H9 (cell line): ENCODE measurements at regions not wholly inside any gene's neighbourhood (a gene's known extent, or its start where the extent isn't known, plus 50 kb on each side); places are given as distances from the start of the nearest gene placed in this dataset.
A peak's percentile ranks its signal among the peaks of the same experiment; 100 is the strongest.

ENCODE experiments used
- DNase-seq: peaks from one replicate; pipeline ENCODE4 v3.0.0-alpha.2; 2017
- H2AFZ ChIP-seq: one replicate; pipeline ENCODE4 v1.6.1; 2013; ENCODE audit warnings: mild to moderate bottlenecking, low read length, control low read depth, moderate library complexity
- H2AK5ac ChIP-seq: 2 replicates; pipeline ENCODE4 v1.6.1; 2013; ENCODE audit warnings: low read length, control low read depth, mixed read lengths; ENCODE audit not compliant: insufficient read length
- H2BK120ac ChIP-seq: one replicate; pipeline ENCODE4 v1.6.1; 2013; ENCODE audit warnings: low read depth, mild to moderate bottlenecking, low read length, control low read depth, inconsistent platforms; ENCODE audit not compliant: poor library complexity, severe bottlenecking
- H2BK12ac ChIP-seq: 2 replicates; pipeline ENCODE4 v1.6.1; 2013; ENCODE audit warnings: low read length, control low read depth, mixed read lengths, low read depth; ENCODE audit not compliant: insufficient read length
- H2BK15ac ChIP-seq: 2 replicates; pipeline ENCODE4 v1.6.1; 2013; ENCODE audit warnings: low read depth, low read length, control low read depth
- H2BK20ac ChIP-seq: one replicate; pipeline ENCODE4 v1.6.1; 2013; ENCODE audit warnings: low read depth, mild to moderate bottlenecking, low read length, control low read depth, inconsistent platforms; ENCODE audit not compliant: poor library complexity, severe bottlenecking
- H2BK5ac ChIP-seq: 2 replicates; pipeline ENCODE4 v1.6.1; 2013; ENCODE audit warnings: low read length, control low read depth, mixed read lengths; ENCODE audit not compliant: insufficient read length
- H3K14ac ChIP-seq: 2 replicates; pipeline ENCODE4 v1.6.1; 2013; ENCODE audit warnings: low read length, control low read depth; ENCODE audit not compliant: insufficient read depth
- H3K18ac ChIP-seq: 2 replicates; pipeline ENCODE4 v1.6.1; 2013; ENCODE audit warnings: low read depth, mild to moderate bottlenecking, mixed read lengths, low read length, control low read depth; ENCODE audit not compliant: insufficient read length
- H3K23ac ChIP-seq: 2 replicates; pipeline ENCODE4 v1.6.1; 2013; ENCODE audit warnings: low read length, control low read depth, mixed read lengths, low read depth; ENCODE audit not compliant: insufficient read length
- H3K23me2 ChIP-seq: 2 replicates; pipeline ENCODE4 v1.6.1; 2013; ENCODE audit warnings: low read depth, mild to moderate bottlenecking, mixed read lengths, low read length, control low read depth; ENCODE audit not compliant: insufficient read length, poor library complexity, severe bottlenecking
- H3K27ac ChIP-seq: 2 replicates; pipeline ENCODE4 v1.5.1; 2013; ENCODE audit warnings: low read length, control low read depth, mixed read lengths, low read depth; ENCODE audit not compliant: insufficient read length
- H3K27me3 ChIP-seq: 2 replicates; pipeline ENCODE4 v1.6.1; 2013; ENCODE audit warnings: low read length, control low read depth, inconsistent platforms; ENCODE audit not compliant: insufficient read depth
- H3K4ac ChIP-seq: 2 replicates; pipeline ENCODE4 v1.6.1; 2013; ENCODE audit warnings: low read depth, mild to moderate bottlenecking, control low read depth, inconsistent platforms, low read length, moderate library complexity
- H3K4me1 ChIP-seq: 2 replicates; pipeline ENCODE4 v1.6.1; 2013; ENCODE audit warnings: low read length, control low read depth, inconsistent platforms; ENCODE audit not compliant: insufficient read depth
- H3K4me2 ChIP-seq: 2 replicates; pipeline ENCODE4 v1.6.1; 2013; ENCODE audit warnings: low read length, control low read depth, mixed read lengths; ENCODE audit not compliant: insufficient read length, insufficient read depth
- H3K56ac ChIP-seq: 2 replicates; pipeline ENCODE4 v1.6.1; 2013; ENCODE audit warnings: low read depth, mild to moderate bottlenecking, mixed read lengths, low read length, control low read depth; ENCODE audit not compliant: insufficient read length
- H3K79me1 ChIP-seq: 2 replicates; pipeline ENCODE4 v1.6.1; 2013; ENCODE audit warnings: low read depth, mild to moderate bottlenecking, moderate library complexity, low read length, control low read depth, inconsistent platforms; ENCODE audit not compliant: insufficient read depth, poor library complexity, severe bottlenecking
- H3K79me2 ChIP-seq: 2 replicates; pipeline ENCODE4 v1.6.1; 2013; ENCODE audit warnings: low read length, control low read depth, inconsistent platforms; ENCODE audit not compliant: insufficient read depth
- H3K9ac ChIP-seq: 2 replicates; pipeline ENCODE4 v1.6.1; 2013; ENCODE audit warnings: low read length, control low read depth, mixed read lengths; ENCODE audit not compliant: insufficient read length; ENCODE audit errors: extremely low read depth
- H3K9me3 ChIP-seq: one replicate; pipeline ENCODE4 v1.6.1; 2013; ENCODE audit warnings: low read depth, low read length, inconsistent platforms; ENCODE audit not compliant: control insufficient read depth
- H3T11ph ChIP-seq: one replicate; pipeline ENCODE4 v1.6.1; 2013; ENCODE audit warnings: mild to moderate bottlenecking, low read length, control low read depth, inconsistent platforms
- H4K20me1 ChIP-seq: one replicate; pipeline ENCODE4 v1.6.1; 2013; ENCODE audit not compliant: control insufficient read depth, insufficient read length, insufficient read depth
- H4K5ac ChIP-seq: 2 replicates; pipeline ENCODE4 v1.6.1; 2013; ENCODE audit warnings: low read depth, mild to moderate bottlenecking, mixed read lengths, low read length, control low read depth; ENCODE audit not compliant: insufficient read length
- H4K8ac ChIP-seq: replicated peaks from 2 replicates; pipeline ENCODE4 v1.6.1; 2013; ENCODE audit warnings: low read length, control low read depth, mixed read lengths, low read depth; ENCODE audit not compliant: insufficient read length
- H4K91ac ChIP-seq: 2 replicates; pipeline ENCODE4 v1.6.1; 2013; ENCODE audit warnings: low read depth, mild to moderate bottlenecking, moderate library complexity, mixed read lengths, low read length, control low read depth; ENCODE audit not compliant: insufficient read length
- H3K27ac Mint-ChIP-seq, 3 experiments: 2 replicates in 2 of 3; 3 replicates in 1 of 3; pipeline ENCODE4 v1.8.0; 2020 to 2021; ENCODE audit warnings: mixed read lengths in 3 of 3, mild to moderate bottlenecking in 1 of 3, moderate library complexity in 1 of 3
- H3K27me3 Mint-ChIP-seq: 2 replicates; pipeline ENCODE4 v1.8.0; 2021; ENCODE audit warnings: low read depth, mild to moderate bottlenecking, moderate library complexity, mixed read lengths
- H3K36me3 Mint-ChIP-seq, 3 experiments: 2 replicates in 2 of 3; 3 replicates in 1 of 3; pipeline ENCODE4 v1.8.0; 2020 to 2021; ENCODE audit warnings: low read depth in 3 of 3, mixed read lengths in 3 of 3; ENCODE audit not compliant: insufficient read depth in 1 of 3
- H3K4me1 Mint-ChIP-seq, 2 experiments: 2 replicates each; pipeline ENCODE4 v1.8.0; 2020; ENCODE audit warnings: mixed read lengths in 2 of 2
- H3K4me3 Mint-ChIP-seq, 2 experiments: 2 replicates in 1 of 2; 3 replicates in 1 of 2; pipeline ENCODE4 v1.8.0; 2020 to 2021; ENCODE audit warnings: mild to moderate bottlenecking in 2 of 2, mixed read lengths in 2 of 2, moderate library complexity in 1 of 2
- H3K9me3 Mint-ChIP-seq, 2 experiments: 2 replicates in 1 of 2; 3 replicates in 1 of 2; pipeline ENCODE4 v1.8.0; 2020; ENCODE audit warnings: mild to moderate bottlenecking in 2 of 2, mixed read lengths in 2 of 2, moderate library complexity in 1 of 2
- WGBS: extraction: QIAGEN DNeasy Blood & Tissue Kit; methylation state at CpG from one replicate; pipeline ENCODE4 v1.1.7; 2013; ENCODE audit warnings: missing lambda C conversion rate, low lambda C conversion rate, mixed read lengths; ENCODE audit not compliant: insufficient read length; ENCODE audit errors: extremely low coverage; 5-methylcytosine and 5-hydroxymethylcytosine counted together
- TF ChIP-seq, protein P1 (sequence below): fragments of 200-600 bp; sonication (generic); conservative IDR thresholded peaks from 3 replicates; pipeline ENCODE4 v1.8.0; 2021; ENCODE audit warnings: antibody characterized with exemption, mild to moderate bottlenecking

- Histone ChIP-seq H3T11ph (no peak overlapping the region), H2BK5ac (no peak overlapping the region), H3K9ac (no peak overlapping the region), H3K4me1 (peaks cover 7% of the 10 kb centered on the region; the same call in 1 of the 2 replicates), H3K79me1 (no peaks in the 10 kb centered on the region), H2BK12ac (no peak overlapping the region), H2BK15ac (no peak overlapping the region), H4K20me1 (no peaks in the 10 kb centered on the region), H2AK5ac (no peak overlapping the region), H3K4me2 (no peak overlapping the region), H3K23me2 (no peaks in the 10 kb centered on the region), H3K9me3 (no peaks in the 10 kb centered on the region), H4K5ac (no peak overlapping the region), H2BK20ac (no peak overlapping the region), H3K18ac (no peak overlapping the region), H3K27ac (no peak overlapping the region), H3K14ac (no peak overlapping the region), H2BK120ac (no peak overlapping the region), H3K23ac (no peak overlapping the region), H3K4ac (no peak overlapping the region), H4K8ac (no peak overlapping the region), H3K79me2 (no peaks in the 10 kb centered on the region), H2AFZ (no peak overlapping the region), H3K56ac (no peak overlapping the region), H4K91ac (no peak overlapping the region), H3K27me3 (peaks cover 17% of the 10 kb centered on the region; the same call in 1 of the 2 replicates)
- Mint-ChIP-seq H3K36me3 (no peaks in the 10 kb centered on the region), H3K27me3 (peaks cover 63% of the 10 kb centered on the region), H3K9me3 (no peaks in the 10 kb centered on the region), H3K4me1 (peaks cover 27 to 37% of the 10 kb centered on the region in 2 experiments), H3K4me3 (no peak overlapping the region), H3K27ac (peak overlapping the region in 1 of 3 experiments; percentile 2; a peak in 1 of 7 replicates)
- DNase-seq: no peak
- TF ChIP-seq, protein P1, sequence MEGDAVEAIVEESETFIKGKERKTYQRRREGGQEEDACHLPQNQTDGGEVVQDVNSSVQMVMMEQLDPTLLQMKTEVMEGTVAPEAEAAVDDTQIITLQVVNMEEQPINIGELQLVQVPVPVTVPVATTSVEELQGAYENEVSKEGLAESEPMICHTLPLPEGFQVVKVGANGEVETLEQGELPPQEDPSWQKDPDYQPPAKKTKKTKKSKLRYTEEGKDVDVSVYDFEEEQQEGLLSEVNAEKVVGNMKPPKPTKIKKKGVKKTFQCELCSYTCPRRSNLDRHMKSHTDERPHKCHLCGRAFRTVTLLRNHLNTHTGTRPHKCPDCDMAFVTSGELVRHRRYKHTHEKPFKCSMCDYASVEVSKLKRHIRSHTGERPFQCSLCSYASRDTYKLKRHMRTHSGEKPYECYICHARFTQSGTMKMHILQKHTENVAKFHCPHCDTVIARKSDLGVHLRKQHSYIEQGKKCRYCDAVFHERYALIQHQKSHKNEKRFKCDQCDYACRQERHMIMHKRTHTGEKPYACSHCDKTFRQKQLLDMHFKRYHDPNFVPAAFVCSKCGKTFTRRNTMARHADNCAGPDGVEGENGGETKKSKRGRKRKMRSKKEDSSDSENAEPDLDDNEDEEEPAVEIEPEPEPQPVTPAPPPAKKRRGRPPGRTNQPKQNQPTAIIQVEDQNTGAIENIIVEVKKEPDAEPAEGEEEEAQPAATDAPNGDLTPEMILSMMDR: no peak
- WGBS: no CpG with 5 or more reads among the region's 2 CpGs
Observed at GRCh38 chr4:81652069-81652478, 180.4 kb upstream of the RASGEF1B start.
